ENCODE measurements at regions not wholly inside any gene's neighbourhood (a gene's known extent, or its start where the extent isn't known, plus 50 kb on each side); places are given as distances from the start of the nearest gene placed in this dataset.

DNA sequence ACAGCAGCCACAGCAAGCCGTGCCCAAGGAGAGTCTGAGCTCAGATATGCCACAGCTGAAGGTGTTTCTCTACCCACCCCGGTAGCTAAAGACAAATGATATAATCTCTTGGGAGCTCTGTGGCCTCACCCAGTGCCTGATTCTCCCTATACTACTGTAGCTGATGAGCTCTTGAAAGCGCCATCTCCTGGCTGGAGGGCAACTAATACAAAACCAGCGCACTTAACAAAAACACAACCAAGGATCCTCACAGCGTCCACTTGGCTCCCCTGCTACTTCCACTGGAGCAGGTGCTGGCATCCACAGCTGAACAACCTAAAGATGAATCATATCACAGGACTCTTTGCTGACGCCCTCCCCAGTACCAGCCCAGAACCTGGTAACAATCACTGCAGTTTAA is 1212.0 kb downstream of the PCDH17 start:
- no peak for DNase-seq

- no peak for DNase-seq
These were observed 1218.6 kb downstream of the PCDH17 start for GRCh38 chr13:58850161-58850560.

- DNase-seq: no peak
These were observed 1220.5 kb downstream of the PCDH17 start for GRCh38 chr13:58852076-58852475.

GRCh38 chr13:58855283-58855682 is 1223.7 kb downstream of the PCDH17 start:
- DNase-seq: no peak

- DNase-seq: no peak
These were observed 1227.4 kb downstream of the PCDH17 start for GRCh38 chr13:58858870-58859371.

DNA sequence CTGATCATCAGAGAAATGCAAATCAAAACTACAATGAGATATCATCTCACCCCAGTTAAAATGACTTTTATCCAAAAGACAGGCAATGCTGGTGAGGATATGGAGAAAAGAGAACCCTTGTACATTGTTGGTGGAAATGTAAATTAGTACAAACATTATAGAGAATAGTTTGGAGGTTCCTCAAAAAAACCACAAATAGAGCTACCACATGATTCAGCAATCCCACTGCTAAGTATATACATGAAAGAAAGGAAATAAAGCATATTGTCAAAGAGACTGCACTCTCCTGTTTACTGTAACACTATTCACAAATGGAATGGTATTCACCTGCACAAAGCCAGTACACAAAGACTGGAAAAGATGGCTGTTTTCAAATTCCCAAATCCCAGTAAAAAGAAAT is 1233.7 kb downstream of the PCDH17 start:
- no peak for DNase-seq

DNA sequence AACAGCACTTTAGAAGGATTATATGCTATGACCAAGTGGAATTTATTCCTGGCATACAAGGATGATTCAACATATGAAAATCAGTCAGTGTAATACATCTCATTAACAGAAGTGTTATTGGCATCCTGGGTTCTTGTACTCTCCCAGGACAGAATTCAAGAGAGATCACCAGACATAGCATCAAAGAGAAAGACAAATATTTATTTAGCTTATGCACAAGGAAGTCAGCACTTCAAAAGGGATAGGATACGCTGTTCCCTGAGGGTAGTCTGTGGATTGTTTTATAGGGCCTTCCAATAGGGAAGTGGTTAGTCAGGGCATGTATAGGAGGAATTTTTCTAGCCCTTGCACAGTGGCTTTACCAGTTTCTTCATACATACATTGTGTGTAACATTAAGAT is 1238.0 kb downstream of the PCDH17 start:
- DNase-seq: no peak

DNA sequence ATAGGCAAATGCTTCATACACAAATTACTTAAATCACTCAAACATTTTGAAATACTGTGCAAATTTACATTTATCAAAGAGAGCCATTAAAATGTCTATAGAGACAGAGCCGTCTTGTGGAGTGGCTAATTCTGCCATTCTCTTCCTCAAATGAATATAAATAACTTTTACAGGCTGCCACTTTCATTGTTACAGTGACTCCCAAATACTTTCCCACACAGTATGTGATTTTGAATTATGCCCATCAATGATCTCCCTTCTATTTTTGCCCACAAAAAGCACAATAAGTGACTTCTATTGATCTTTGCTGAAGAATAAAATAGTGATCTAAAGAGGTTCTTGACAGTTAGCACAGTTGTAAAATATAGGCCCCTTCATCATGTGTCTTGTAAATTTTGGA is 1244.9 kb downstream of the PCDH17 start:
- no peak for DNase-seq

DNA sequence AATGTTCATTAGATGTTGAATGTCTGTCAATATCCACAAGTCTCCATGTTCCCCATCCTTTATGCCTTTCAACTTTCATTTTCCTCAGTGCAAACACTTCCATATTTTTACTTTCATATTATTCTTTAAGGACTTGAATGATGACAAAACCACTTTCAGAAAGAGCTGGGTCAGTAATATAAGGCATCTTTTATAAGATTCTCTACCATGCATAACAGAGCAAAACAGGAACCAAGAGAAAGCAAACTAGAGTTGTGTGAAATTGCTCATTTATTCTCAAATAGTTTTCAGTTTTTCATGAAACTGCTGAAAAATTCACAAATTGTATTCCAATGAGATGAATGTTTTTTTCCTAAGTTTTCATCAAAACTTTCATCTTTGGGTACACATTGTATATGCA is 1247.6 kb downstream of the PCDH17 start:
- no peak for DNase-seq

DNA sequence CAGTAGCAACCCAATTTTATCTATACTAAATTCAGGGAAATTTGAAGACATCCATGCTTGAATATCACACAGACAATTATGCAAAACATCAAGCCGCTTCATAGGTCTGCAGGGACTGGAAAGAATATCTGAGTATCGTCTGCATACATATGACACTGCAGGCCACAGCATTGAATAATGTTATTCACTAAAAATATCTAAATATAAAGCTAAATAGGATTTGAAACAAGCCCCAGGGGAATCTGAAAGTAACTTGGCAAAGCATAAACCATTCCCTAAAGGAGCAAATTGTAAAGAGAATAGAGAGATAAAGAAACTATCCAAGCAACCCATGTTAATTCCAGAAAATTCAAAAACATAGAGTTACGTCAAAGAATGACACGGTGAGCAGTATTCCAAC is 1251.0 kb downstream of the PCDH17 start:
- DNase-seq: no peak

- no peak for DNase-seq
These were observed 1251.9 kb downstream of the PCDH17 start for GRCh38 chr13:58883405-58883804.

- DNase-seq: no peak
These were observed 1253.0 kb downstream of the PCDH17 start for GRCh38 chr13:58884353-58885209.

- no peak for DNase-seq
These were observed 1257.9 kb downstream of the PCDH17 start for GRCh38 chr13:58889474-58889873.

DNA sequence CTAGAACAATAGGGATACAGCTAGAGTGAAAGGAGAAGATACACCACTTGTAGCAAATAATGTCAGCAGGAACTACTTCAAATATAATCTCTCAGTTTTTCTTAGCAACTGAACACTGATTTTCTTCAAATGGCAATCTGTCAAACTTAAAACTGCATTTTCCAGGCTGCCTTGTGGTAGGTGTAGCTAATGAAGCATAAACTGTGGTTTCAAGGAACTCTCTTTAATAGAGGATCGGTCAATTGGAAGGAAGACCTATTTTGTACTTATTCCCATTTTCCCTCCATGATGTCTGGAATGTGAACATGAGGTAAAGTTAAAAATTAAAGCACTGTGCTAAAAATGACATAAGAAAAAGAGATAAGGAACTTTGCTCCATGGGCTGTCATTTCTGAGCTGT is 1261.9 kb downstream of the PCDH17 start:
- no peak for DNase-seq

DNA sequence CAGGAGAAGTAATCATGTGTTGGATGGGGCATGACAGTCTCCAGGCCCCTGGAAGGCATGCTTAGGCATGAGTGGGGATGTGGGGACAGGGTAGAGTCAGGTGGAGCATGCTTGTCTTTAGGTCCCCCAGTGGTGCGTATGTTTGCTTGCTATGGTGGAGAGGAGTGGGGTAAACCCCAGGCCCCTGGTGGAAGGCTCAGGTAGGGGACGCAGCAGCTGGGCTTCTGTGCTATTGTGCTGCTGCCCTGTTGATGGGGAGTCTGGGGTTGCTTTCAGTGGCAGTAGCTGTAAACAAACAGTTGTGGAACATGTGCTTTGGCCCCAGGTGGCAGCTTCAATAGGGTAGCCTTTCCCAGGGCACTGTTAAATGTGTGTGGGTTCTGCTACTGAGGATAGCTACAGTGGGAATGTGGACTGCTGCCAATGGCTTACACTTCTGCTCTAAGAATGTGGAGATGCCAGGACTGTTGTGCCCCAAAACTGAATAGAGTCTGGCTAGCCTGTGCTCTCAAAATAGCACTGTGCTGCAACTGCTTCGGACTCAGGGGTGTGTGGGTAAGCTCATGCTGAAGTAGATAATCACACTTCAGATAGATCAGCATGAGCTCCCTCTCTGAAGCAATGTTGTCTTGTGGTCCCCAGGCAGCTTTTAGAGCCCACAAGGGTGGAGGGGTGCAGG is 1257.3 kb downstream of the DIAPH3 start:
- DNase-seq: no peak

GRCh38 chr13:58907347-58907746 is 1256.4 kb downstream of the DIAPH3 start:
- DNase-seq: no peak

GRCh38 chr13:58908019-58908679 is 1255.6 kb downstream of the DIAPH3 start:
- DNase-seq: no peak

DNA sequence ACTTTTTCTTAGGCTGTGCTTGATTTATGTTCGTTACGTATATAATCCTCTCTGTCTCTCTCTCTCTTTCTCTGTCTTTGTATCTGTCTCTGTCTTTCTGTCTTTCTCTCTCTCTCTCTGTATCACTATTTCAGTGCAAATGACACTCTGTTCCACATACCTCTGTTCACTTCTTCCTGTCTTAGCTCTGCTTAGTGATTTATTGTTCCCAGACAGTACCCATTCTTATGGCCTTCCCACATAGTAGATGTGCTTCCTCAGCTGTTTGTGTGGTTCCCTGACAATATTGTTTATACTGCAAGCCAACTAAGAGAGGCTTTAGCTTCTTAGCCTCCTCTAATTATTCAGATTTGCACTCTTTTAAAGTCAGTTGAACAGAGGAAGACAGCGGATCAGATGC is 1244.2 kb downstream of the DIAPH3 start:
- DNase-seq: no peak

DNA sequence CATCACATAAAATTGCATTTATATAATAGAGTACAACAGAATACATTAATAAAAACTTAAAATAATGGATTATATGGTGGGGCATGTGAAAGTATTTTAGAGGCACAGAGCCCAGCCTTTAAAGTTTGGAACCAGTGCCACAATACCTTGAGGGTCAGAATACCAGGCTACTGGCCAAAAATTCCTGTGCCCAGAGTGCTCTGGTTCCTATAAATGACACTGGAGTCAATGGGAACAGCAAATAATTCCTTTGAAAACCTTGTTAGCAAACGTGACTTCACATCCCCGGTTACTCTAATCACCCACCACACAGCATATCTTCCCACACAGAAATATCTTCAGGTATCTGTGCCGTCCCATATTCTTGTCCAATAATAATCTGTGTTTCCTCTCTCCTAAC is 1242.6 kb downstream of the DIAPH3 start:
- DNase-seq: no peak

GRCh38 chr13:58926858-58927257 is 1236.9 kb downstream of the DIAPH3 start:
- no peak for DNase-seq

GRCh38 chr13:58933475-58933874 is 1230.3 kb downstream of the DIAPH3 start:
- no peak for DNase-seq

- DNase-seq: no peak
These were observed 1228.0 kb downstream of the DIAPH3 start for GRCh38 chr13:58935689-58936088.

GRCh38 chr13:58946274-58946673 is 1217.5 kb downstream of the DIAPH3 start:
- no peak for DNase-seq

DNA sequence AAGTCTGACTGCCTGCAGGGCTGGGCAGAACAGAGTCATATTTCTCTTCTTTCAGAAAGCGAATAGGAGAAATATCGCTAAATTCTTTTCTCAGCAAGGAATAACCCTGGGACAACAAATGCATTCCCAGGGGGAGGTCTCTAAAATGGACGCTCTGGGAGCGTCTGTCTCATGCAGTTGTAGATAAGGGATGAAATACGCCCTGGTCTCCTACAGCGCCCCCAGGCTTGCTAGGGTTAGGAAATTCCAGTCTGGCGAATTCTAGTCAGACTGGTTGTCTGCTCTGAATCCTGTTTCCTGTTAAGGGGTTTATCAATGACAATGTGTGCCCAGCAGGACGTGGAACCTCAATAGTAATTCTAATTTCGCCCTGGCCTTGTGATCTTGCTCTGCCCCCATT is 1214.1 kb downstream of the DIAPH3 start:
- no peak for DNase-seq
